ENCODE measurements at regions not wholly inside any gene's neighbourhood (a gene's known extent, or its start where the extent isn't known, plus 50 kb on each side); places are given as distances from the start of the nearest gene placed in this dataset.

- no peak overlapping the region for H3K4me3 ChIP-seq (ENCODE audit: low read depth in 1 of 3, low read length in 3 of 3)
Observed at GRCh38 chr2:128691526-128691925, 372.9 kb upstream of the HS6ST1 start.

DNA sequence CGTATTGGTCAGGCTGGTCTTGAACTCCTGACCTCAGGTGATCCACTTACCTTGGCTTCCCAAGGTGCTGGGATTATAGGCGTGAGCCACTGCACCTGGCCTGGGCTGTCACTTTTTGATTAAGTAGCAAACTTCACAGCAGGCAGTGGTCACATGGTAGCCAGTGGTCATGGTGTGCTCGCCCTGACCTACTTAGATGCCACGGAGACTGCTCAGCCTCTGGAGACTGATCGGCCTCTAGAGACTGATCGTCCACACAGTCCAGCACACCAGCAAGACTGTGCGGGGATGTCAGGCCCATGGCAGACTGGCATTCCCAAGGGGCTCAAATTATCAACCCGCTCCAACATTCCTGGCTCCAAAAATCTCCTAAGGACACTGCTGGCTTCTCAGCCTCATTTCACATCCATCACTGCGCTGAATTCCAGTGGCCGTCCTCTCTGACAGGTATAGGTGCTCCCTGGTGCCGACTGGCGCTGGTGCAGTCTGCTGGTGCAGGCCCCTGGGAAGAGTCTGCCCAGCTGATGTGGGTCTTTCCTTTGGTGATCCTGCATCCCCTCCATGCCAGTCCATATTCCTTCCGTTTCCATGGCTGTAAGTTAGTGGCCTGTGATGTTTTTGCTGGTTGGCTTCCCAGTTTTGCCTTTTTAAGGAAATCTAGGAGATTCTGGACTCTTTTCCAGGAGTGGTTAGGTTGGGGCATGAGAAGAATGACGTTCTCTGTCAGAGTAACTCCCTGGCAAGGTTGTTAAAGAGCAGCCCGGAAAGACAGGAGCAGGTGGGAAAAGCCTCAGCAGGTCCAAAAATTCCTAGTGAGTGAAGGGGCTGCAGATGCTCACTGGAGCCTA, 374.5 kb upstream of the HS6ST1 start:
- WGBS = 84% methylated on average over 15 of the region's 15 CpGs
- Histone ChIP-seq H3K9me3 (ENCODE audit: control insufficient read depth in 4 of 4, low read length in 3 of 4) (no peaks in the 10 kb centered on the region), H3K36me3 (ENCODE audit: control insufficient read depth in 4 of 4, insufficient read depth in 3 of 4, low read depth in 1 of 4, low read length in 3 of 4) (no peaks in the 10 kb centered on the region), H3K27ac (ENCODE audit: low read depth in 1 of 2, low read length in 2 of 2) (no peak overlapping the region), H3K4me3 (ENCODE audit: low read depth in 1 of 3, low read length in 3 of 3) (no peak overlapping the region), H3K27me3 (ENCODE audit: control insufficient read depth in 4 of 4, insufficient read depth in 4 of 4, low read length in 3 of 4) (no peaks in the 10 kb centered on the region), H3K9ac (ENCODE audit: low read depth in 1 of 2, low read length in 2 of 2) (no peak overlapping the region), H3K4me1 (ENCODE audit: control insufficient read depth in 4 of 4, insufficient read depth in 4 of 4, low read length in 3 of 4) (no peaks in the 10 kb centered on the region)
- no peak for TF ChIP-seq HNF4A (conservative IDR thresholded peaks at IDR 0.05)
- no peak for TF ChIP-seq SP1 (IDR thresholded peaks at IDR 0.05)
- DNase-seq (ENCODE audit: low spot score) = no peak

More at GRCh38 chr2:128691526-128691925, 372.9 kb upstream of the HS6ST1 start:
- 72% methylated on average over 6 of the region's 6 CpGs for WGBS
- H3K4me1 ChIP-seq (ENCODE audit: control insufficient read depth in 4 of 4, insufficient read depth in 4 of 4, low read length in 3 of 4) = no peaks in the 10 kb centered on the region
- no peaks in the 10 kb centered on the region for H3K9me3 ChIP-seq (ENCODE audit: control insufficient read depth in 4 of 4, low read length in 3 of 4)
- H3K27ac ChIP-seq (ENCODE audit: low read depth in 1 of 2, low read length in 2 of 2) = no peak overlapping the region
- no peak for DNase-seq (ENCODE audit: low spot score)
- no peak overlapping the region for H3K9ac ChIP-seq (ENCODE audit: low read depth in 1 of 2, low read length in 2 of 2)
- H3K27me3 ChIP-seq (ENCODE audit: control insufficient read depth in 4 of 4, insufficient read depth in 4 of 4, low read length in 3 of 4) = no peaks in the 10 kb centered on the region
- H3K36me3 ChIP-seq (ENCODE audit: control insufficient read depth in 4 of 4, insufficient read depth in 3 of 4, low read depth in 1 of 4, low read length in 3 of 4) = no peaks in the 10 kb centered on the region
- TF ChIP-seq TAF1 (conservative IDR thresholded peaks at IDR 0.05) (no peak), YY1 (IDR thresholded peaks at IDR 0.05) (no peak), SP1 (IDR thresholded peaks at IDR 0.05) (no peak), GABPA (IDR thresholded peaks at IDR 0.05 in 1 of 2, conservative IDR thresholded peaks at IDR 0.05 in 1 of 2) (no peak), FOXA2 (IDR thresholded peaks at IDR 0.05) (no peak), RXRA (IDR thresholded peaks at IDR 0.05) (no peak), FOXA1 (IDR thresholded peaks at IDR 0.05) (no peak), HNF4A (conservative IDR thresholded peaks at IDR 0.05) (no peak), ATF3 (IDR thresholded peaks at IDR 0.05) (no peak), JUND (IDR thresholded peaks at IDR 0.05) (no peak)
- TF ChIP-seq, protein P1, sequence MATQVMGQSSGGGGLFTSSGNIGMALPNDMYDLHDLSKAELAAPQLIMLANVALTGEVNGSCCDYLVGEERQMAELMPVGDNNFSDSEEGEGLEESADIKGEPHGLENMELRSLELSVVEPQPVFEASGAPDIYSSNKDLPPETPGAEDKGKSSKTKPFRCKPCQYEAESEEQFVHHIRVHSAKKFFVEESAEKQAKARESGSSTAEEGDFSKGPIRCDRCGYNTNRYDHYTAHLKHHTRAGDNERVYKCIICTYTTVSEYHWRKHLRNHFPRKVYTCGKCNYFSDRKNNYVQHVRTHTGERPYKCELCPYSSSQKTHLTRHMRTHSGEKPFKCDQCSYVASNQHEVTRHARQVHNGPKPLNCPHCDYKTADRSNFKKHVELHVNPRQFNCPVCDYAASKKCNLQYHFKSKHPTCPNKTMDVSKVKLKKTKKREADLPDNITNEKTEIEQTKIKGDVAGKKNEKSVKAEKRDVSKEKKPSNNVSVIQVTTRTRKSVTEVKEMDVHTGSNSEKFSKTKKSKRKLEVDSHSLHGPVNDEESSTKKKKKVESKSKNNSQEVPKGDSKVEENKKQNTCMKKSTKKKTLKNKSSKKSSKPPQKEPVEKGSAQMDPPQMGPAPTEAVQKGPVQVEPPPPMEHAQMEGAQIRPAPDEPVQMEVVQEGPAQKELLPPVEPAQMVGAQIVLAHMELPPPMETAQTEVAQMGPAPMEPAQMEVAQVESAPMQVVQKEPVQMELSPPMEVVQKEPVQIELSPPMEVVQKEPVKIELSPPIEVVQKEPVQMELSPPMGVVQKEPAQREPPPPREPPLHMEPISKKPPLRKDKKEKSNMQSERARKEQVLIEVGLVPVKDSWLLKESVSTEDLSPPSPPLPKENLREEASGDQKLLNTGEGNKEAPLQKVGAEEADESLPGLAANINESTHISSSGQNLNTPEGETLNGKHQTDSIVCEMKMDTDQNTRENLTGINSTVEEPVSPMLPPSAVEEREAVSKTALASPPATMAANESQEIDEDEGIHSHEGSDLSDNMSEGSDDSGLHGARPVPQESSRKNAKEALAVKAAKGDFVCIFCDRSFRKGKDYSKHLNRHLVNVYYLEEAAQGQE (IDR thresholded peaks at IDR 0.05) = no peak
- TF ChIP-seq, protein P2, sequence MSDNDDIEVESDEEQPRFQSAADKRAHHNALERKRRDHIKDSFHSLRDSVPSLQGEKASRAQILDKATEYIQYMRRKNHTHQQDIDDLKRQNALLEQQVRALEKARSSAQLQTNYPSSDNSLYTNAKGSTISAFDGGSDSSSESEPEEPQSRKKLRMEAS (IDR thresholded peaks at IDR 0.05) = no peak

- Histone ChIP-seq H3K36me3 (ENCODE audit: control insufficient read depth in 4 of 4, insufficient read depth in 3 of 4, low read depth in 1 of 4, low read length in 3 of 4) (no peaks in the 10 kb centered on the region), H3K27ac (ENCODE audit: low read depth in 1 of 2, low read length in 2 of 2) (no peak overlapping the region), H3K4me3 (ENCODE audit: low read depth in 1 of 3, low read length in 3 of 3) (no peak overlapping the region), H3K9ac (ENCODE audit: low read depth in 1 of 2, low read length in 2 of 2) (no peak overlapping the region), H3K27me3 (ENCODE audit: control insufficient read depth in 4 of 4, insufficient read depth in 4 of 4, low read length in 3 of 4) (no peaks in the 10 kb centered on the region), H3K4me1 (ENCODE audit: control insufficient read depth in 4 of 4, insufficient read depth in 4 of 4, low read length in 3 of 4) (no peaks in the 10 kb centered on the region), H3K9me3 (ENCODE audit: control insufficient read depth in 4 of 4, low read length in 3 of 4) (no peaks in the 10 kb centered on the region)
- 67% methylated on average over 7 of the region's 7 CpGs for WGBS
- no peak for DNase-seq (ENCODE audit: low spot score)
- TF ChIP-seq YY1 (IDR thresholded peaks at IDR 0.05) (no peak), SP1 (IDR thresholded peaks at IDR 0.05) (no peak), HNF4G (IDR thresholded peaks at IDR 0.05) (no peak), EGR1 (IDR thresholded peaks at IDR 0.05; ENCODE audit: low read depth in 2 of 2) (no peak), GABPA (IDR thresholded peaks at IDR 0.05 in 1 of 2, conservative IDR thresholded peaks at IDR 0.05 in 1 of 2) (no peak), RXRA (IDR thresholded peaks at IDR 0.05) (no peak), HNF4A (conservative IDR thresholded peaks at IDR 0.05) (no peak), CTCF (IDR thresholded peaks at IDR 0.05; ENCODE audit: low read depth, low read length, missing input control) (no peak), RAD21 (IDR thresholded peaks at IDR 0.05) (no peak), FOXA2 (IDR thresholded peaks at IDR 0.05) (no peak), TAF1 (conservative IDR thresholded peaks at IDR 0.05) (no peak), FOXA1 (IDR thresholded peaks at IDR 0.05) (no peak), ATF3 (IDR thresholded peaks at IDR 0.05) (no peak)
- TF ChIP-seq, protein P2 (IDR thresholded peaks at IDR 0.05) = no peak
Observed at GRCh38 chr2:128693743-128694029, 375.0 kb upstream of the HS6ST1 start.

Measured in liver (tissue), 8 donors.